DMS 273 treated with DMSO at 0.1 percent for 48 hours (cell line): ENCODE measurements at regions not wholly inside any gene's neighbourhood (a gene's known extent, or its start where the extent isn't known, plus 50 kb on each side); places are given as distances from the start of the nearest gene placed in this dataset.

Source experiments
- DNase-seq: peaks from one replicate; lab custom pipeline; 2025; lab: John Stamatoyannopoulos, UW

- DNase-seq, result no peak
These were observed 255.1 kb upstream of the VEGFC start for GRCh38 chr4:177047851-177048174.

GRCh38 chr4:177051473-177052060 is 258.1 kb upstream of the NEIL3 start:
- peak; percentile 0 for DNase-seq

- no peak for DNase-seq
These were observed 257.3 kb upstream of the NEIL3 start for GRCh38 chr4:177052211-177052934.

- DNase-seq, result no peak
These were observed 252.5 kb upstream of the NEIL3 start for GRCh38 chr4:177057186-177057585.

DNA sequence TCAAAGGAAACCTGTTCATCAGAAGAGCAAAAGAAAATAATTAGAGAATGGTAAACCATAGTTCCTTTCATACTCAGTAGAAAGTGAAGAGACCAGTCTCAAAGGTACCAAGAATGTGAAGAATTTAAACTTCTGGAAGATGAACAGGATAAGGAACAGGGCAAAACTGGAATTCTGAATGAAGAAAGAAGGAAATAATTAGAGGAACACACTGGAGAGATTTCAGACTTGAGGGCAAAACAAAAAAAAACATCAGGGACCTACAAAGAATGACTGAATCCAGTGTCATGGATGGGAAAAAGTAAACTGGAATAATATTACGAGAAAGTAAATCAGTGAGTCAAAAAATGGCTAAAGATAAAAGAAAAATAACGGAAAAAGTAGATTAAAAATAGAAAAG is 245.6 kb upstream of the NEIL3 start:
- no peak for DNase-seq

GRCh38 chr4:177064729-177065394 is 244.8 kb upstream of the NEIL3 start:
- DNase-seq, result peak; percentile 64

DNA sequence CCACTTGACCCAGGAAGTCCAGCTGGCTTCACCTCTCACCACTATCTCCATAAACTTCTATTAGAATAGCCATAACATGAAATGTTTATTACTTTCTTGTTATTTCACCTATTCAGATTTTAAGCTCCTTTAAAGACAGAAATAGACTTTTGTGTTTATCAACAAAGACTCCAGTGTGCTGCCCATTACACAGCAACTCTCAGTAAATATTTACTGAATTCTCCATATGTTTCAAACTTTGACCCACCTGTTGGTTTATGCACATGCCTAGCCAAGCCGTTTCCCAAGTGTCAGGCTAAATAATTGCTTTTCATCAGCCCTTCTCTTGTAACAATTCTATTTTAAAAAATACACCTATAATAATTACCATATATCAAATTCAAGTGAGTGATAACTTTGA is 242.9 kb upstream of the NEIL3 start:
- no peak for DNase-seq

GRCh38 chr4:177070533-177071058 is 239.1 kb upstream of the NEIL3 start:
- no peak for DNase-seq

- DNase-seq, result no peak
These were observed 232.3 kb upstream of the NEIL3 start for GRCh38 chr4:177077095-177077971.

DNA sequence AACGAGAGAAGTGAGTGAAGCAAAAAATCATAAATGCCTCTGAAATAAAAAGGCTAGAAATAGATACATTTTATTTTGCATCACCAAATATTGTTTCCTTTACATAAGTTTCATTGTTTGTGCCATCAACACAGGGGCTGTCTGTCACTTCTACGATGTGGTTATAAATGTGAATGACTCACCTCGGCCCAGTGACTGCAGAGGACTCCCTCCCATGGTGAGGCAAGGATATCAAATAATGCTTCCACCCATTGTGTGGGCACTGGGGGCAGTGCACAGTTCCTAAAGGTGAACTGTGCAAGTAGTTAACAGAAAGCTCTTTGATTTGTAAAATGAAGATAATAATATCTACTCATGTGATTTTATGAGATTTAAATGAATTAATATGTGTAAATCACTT is 230.3 kb upstream of the NEIL3 start:
- DNase-seq, result no peak

- DNase-seq, result no peak
These were observed 229.3 kb upstream of the NEIL3 start for GRCh38 chr4:177080388-177080787.

DNA sequence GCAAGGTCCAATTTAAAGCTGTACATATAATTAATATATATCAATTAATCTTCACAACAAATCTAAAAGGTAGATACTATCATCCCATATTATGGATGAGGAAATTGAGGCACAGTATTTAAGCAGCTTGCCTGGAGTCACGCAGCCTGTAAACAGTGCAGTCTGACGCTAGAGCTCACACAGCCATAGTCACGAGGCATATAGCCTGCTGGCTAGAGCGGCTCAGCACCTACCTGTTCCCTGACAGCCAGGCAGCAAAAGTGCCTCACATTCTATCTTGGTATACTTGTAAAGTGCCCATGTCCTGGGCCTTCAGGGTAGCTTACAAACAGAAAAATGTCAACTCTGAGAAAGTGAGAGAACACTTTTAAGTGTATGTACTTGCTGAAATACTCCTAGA is 222.6 kb upstream of the NEIL3 start:
- no peak for DNase-seq

DNA sequence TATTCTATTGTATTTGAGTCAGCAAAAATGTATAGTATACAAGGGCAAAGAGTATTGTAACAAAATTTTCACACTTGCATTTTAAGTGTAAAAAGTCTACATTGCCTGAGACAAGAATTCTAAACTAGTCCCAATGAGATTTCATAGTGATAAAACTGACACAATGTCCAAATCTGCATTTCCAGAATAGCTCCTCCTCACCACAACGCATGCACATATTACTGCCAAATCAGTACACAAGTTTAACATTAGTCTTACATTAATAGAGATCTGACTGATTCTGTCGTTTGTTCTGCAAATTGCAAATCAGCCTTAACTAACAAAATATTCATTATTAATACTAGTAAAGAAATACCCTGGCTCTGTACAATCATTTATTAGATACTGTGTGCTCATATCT is 222.2 kb upstream of the NEIL3 start:
- no peak for DNase-seq

DNA sequence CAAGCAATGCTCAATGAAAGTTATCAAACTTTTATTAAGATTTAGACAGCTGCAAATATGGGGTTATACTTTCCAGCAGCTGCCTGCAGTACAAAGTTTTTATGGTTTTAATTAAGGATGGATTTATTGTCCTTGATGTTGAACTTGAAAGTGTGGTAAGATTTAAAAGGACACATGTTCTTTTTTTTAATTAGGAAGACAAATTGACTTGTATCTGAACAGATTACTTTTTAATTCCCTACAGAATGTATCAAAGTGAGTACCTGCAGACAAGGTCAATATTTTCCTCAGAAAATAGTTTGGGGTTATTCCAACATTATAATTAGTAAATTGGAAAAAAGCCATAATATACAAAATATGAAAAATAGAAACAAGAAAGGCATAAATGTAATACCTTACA is 218.2 kb upstream of the NEIL3 start:
- no peak for DNase-seq

- DNase-seq, result no peak
These were observed 216.9 kb upstream of the NEIL3 start for GRCh38 chr4:177092807-177093206.

DNA sequence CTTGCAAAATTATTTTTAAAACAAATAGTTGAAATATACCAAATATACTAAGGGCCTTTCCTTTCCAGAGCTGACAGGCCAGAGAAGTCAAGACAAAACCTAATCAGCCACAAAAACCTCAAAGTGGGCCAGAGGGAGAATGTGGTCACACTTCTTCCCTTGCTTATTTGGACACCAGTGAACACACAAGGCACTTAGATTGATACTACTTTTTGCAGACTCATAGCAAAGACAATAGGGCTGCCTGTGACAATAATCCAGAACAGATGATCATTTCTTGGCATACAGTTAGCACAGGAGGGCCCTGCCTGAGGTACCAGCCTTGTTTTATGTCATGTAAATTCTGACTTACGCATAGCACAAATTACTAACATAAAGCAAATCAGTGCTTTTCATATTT is 215.7 kb upstream of the NEIL3 start:
- DNase-seq, result no peak

DNA sequence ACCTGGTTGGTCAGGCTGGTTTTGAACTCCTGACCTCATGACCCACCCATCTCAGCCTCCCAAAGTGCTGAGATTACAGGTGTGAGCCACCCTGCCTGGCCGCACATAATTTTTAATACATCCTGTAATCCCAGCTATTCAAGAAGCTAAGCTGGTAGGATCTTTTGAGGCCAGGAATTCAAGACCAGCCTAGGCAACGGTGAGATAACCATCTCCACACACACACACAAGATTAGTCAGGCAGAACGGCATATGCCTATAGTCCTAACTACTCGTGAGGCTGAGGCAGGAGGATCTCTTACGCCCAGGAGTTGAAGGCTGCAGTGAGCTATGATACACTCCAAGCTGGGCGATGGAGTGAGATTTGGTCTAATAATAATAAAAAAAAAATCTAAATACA is 212.4 kb upstream of the NEIL3 start:
- DNase-seq, result no peak

GRCh38 chr4:177099211-177099610 is 210.5 kb upstream of the NEIL3 start:
- DNase-seq, result no peak

- DNase-seq, result no peak
These were observed 209.4 kb upstream of the NEIL3 start for GRCh38 chr4:177100307-177100706.

DNA sequence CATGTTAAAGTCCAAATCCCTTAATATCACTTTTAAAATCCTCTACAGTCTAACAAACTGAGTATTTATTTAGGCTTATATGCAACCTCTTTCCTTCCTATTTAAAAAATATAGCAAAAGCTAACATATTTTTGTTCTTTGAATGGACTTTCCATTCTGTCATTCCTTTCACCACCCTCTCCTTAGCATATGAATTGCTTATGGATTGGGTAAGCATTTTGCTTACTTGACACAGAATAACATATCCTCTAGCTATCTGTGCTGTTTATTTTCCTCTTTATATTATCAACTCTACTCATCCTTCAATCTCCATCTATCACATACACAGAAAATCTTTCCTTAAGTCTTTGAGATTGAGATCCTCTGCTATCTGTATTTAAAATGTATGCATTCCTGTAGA is 206.1 kb upstream of the NEIL3 start:
- DNase-seq, result no peak

GRCh38 chr4:177105536-177105935 is 204.1 kb upstream of the NEIL3 start:
- no peak for DNase-seq

DNA sequence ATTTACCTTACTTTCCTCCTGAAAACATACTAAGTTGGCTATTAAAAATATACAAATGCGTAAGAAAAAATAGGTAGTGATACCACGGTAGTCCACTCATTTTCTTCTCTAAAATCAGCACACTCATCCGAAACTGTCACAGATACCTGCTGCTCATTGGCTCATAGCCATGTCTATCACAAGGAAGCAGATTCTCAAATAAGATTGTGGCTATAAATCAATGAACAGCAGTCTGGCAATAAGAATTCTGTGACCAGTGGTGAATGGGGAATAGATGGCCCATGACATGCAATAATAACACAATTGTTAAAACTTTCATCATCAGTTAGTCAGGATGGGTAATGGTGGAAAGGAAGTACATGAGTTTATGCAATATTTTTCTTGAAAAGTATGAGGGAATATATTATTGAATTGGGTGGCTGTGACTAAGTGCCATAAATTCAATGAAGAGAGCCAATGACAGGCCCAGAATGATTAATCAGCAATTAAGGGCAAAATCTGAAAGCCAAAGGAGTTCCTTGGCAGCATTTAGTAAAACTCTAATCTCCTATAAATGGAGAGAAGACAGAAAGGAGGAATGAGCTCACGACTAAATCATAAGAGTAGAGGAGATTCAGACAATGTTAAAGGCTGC is 202.3 kb upstream of the NEIL3 start:
- DNase-seq, result no peak
